ENCODE measurements at regions not wholly inside any gene's neighbourhood (a gene's known extent, or its start where the extent isn't known, plus 50 kb on each side); places are given as distances from the start of the nearest gene placed in this dataset.

DNA sequence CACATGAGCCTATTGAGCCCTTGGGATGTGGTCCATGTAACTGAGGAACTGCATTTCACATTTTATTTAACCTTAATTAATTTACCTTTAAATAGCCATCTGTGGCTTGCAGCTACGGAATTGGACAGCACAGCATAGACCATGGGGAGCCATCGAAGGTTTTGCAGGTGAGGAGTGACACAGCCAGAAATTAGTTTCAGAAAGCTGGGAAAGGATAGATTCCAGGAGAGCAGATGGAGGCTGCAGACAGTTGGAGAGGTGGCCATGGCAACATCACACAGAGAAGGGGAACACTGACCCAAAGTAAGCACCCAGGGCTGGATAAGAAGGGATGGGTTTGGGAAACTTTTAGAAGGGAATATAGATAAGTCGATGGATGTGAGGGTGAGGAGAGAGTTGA, 100.1 kb upstream of the SLC6A11 start:
- H3K27ac ChIP-seq, result no peak overlapping the region
- H3K9me3 ChIP-seq, result peaks cover 0 to 12% of the 10 kb centered on the region in 2 donors
- H3K36me3 ChIP-seq, result no peaks in the 10 kb centered on the region
- no peaks in the 10 kb centered on the region for H3K27me3 ChIP-seq
- TF ChIP-seq, protein P1, sequence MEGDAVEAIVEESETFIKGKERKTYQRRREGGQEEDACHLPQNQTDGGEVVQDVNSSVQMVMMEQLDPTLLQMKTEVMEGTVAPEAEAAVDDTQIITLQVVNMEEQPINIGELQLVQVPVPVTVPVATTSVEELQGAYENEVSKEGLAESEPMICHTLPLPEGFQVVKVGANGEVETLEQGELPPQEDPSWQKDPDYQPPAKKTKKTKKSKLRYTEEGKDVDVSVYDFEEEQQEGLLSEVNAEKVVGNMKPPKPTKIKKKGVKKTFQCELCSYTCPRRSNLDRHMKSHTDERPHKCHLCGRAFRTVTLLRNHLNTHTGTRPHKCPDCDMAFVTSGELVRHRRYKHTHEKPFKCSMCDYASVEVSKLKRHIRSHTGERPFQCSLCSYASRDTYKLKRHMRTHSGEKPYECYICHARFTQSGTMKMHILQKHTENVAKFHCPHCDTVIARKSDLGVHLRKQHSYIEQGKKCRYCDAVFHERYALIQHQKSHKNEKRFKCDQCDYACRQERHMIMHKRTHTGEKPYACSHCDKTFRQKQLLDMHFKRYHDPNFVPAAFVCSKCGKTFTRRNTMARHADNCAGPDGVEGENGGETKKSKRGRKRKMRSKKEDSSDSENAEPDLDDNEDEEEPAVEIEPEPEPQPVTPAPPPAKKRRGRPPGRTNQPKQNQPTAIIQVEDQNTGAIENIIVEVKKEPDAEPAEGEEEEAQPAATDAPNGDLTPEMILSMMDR (IDR thresholded peaks at IDR 0.05), result no peak
- no peak for DNase-seq (ENCODE audit: low spot score)
- H3K4me1 ChIP-seq, result no peaks in the 10 kb centered on the region
- no peak overlapping the region for H3K4me3 ChIP-seq

DNA sequence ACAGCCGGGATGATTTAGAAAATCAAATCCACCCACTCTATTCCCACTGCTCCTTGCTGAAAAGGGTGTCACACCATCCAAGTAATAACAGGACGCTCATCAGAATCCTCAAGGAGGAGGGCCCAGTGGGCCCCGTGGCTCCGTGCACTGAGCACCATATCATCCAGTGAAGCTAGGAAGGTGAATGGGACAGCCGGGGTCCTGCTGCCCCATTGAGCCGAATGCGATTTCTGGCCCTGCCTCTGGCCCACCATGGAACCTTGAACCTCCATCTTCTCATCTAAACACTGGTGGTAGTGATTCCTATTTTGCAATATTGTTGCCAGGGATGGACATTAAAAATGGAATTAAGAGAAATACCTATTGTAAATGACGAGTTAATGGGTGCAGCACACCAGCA, 99.1 kb upstream of the SLC6A11 start:
- Histone ChIP-seq H3K9me3 (peaks cover 0 to 12% of the 10 kb centered on the region in 2 donors), H3K27me3 (no peaks in the 10 kb centered on the region), H3K36me3 (no peaks in the 10 kb centered on the region), H3K4me1 (no peaks in the 10 kb centered on the region), H3K27ac (no peak overlapping the region), H3K4me3 (no peak overlapping the region)
- TF ChIP-seq, protein P1 (IDR thresholded peaks at IDR 0.05), result no peak
- DNase-seq (ENCODE audit: low spot score), result no peak

DNA sequence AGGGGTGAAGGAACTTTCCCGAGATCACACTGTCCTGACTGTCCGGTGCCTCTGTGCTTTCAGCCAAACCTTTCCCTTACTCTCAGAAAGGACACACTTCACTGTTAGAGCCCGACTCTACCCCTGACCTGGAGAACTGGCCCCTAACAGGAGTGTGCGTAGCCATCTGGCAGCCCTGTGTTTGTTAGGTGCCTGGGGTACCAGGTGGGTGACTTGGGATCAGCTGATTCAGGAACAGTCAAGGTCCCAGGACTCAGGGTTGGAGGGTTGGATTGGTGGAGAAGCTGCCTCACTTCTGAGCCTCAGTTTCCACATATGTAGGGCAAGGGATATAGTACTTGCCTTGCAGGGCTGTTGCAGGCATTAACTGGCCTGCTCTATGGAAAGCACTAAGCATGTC, 98.3 kb upstream of the SLC6A11 start:
- TF ChIP-seq, protein P1 (IDR thresholded peaks at IDR 0.05), result no peak
- Histone ChIP-seq H3K27ac (no peak overlapping the region), H3K9me3 (peaks cover 0 to 12% of the 10 kb centered on the region in 2 donors), H3K27me3 (no peaks in the 10 kb centered on the region), H3K4me3 (no peak overlapping the region), H3K36me3 (no peaks in the 10 kb centered on the region), H3K4me1 (no peaks in the 10 kb centered on the region)
- no peak for DNase-seq (ENCODE audit: low spot score)

DNA sequence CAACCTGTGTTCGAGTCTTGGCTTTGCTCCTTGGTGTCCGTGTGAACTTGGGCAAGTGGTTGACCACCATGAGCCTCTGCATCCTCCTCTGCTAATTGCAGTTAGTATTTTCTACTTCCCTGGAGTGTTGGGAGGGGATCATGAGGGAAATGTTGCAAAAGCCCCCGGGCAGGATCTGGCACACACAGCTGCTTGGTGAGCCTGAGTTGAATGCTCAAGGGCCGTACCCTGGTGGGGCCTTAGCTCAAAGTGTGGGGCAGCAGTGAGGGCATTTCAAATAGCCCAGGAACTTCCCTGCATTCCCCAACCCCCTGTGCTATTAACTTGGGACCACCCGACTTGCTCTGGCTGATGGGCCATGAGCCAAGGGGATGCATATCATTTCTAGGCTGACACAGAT, 94.9 kb upstream of the SLC6A11 start:
- no peaks in the 10 kb centered on the region for H3K27me3 ChIP-seq

DNA sequence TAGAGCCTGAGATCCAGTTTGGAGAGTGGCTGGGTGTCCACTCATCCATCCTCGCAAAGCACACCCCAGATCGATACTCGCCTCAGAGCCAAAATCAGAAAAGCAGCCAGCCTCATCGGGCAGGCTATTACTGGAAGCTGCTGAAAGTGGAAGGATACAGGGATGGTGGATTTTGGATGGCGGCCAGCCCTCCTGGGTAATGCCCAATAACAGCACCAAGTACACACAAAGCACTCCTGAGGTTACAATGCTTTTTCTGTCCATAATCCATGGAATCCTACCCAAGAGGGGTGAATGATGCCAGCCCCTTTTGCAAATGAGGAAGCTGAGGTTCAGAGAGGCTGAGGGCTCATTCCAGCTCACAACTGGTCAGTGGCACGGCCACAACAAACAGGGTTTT, 93.1 kb upstream of the SLC6A11 start:
- Histone ChIP-seq H3K27ac (no peak overlapping the region), H3K9me3 (no peaks in the 10 kb centered on the region), H3K27me3 (no peaks in the 10 kb centered on the region), H3K36me3 (no peaks in the 10 kb centered on the region), H3K4me1 (no peaks in the 10 kb centered on the region), H3K4me3 (no peak overlapping the region)
- TF ChIP-seq, protein P1 (IDR thresholded peaks at IDR 0.05), result no peak
- no peak for DNase-seq (ENCODE audit: low spot score)

More for the DNA sequence above, 94.9 kb upstream of the SLC6A11 start:
- TF ChIP-seq, protein P1 (IDR thresholded peaks at IDR 0.05), result no peak
- Histone ChIP-seq H3K4me1 (no peaks in the 10 kb centered on the region), H3K9me3 (no peaks in the 10 kb centered on the region), H3K27ac (no peak overlapping the region), H3K4me3 (no peak overlapping the region), H3K36me3 (no peaks in the 10 kb centered on the region)
- no peak for DNase-seq (ENCODE audit: low spot score)

DNA sequence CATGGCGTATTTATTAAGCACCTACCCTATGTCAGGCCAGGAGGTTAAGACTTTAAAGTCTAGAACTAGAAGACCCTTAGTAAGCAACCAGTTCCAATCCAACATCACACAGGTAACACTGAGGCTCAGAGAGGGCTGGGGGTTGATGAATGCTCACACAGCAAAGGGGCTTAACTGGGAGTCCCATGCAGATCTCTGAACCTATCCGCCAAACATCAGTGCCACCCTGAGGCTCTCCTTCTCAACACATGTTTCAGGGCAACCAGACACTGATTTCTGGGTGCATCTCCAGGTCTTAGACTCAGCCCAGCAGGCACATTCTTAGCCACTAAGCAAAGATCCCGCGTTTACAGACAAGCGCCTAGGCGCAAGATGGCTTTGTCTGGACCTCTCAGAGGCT, 92.0 kb upstream of the SLC6A11 start:
- no peak for DNase-seq (ENCODE audit: low spot score)
- Histone ChIP-seq H3K36me3 (no peaks in the 10 kb centered on the region), H3K27ac (no peak overlapping the region), H3K9me3 (no peaks in the 10 kb centered on the region), H3K4me1 (no peaks in the 10 kb centered on the region), H3K27me3 (no peaks in the 10 kb centered on the region), H3K4me3 (no peak overlapping the region)
- TF ChIP-seq, protein P1 (IDR thresholded peaks at IDR 0.05), result no peak

Data from right atrium auricular region (tissue), 2 donors.